ENCODE measurements at regions not wholly inside any gene's neighbourhood (a gene's known extent, or its start where the extent isn't known, plus 50 kb on each side); places are given as distances from the start of the nearest gene placed in this dataset.

DNA sequence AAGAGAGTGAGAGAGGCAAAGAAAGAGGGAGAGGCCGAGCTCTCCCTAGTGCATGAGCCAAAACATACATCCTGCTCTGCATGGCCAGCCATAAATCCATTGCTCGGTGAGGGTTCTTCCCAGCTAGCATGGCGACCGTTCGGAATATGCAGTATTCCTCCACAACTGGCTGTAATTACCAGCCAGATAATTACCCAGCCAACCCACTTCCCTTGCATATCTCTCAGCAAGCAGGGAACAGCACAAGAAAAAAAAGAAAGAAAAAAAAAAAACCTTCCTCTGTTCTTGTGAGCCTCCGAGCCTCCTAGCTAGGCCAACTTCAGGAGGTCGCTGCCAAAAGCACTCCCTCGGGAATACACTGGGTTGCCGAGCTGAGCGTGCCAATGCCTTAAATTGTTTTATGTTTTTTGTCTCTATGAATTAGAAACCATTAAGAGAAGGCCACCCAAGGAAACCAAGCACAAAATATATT is 567.9 kb downstream of the MED13L start (continued):
- no peak for TF ChIP-seq KDM5A (IDR thresholded peaks at IDR 0.05; ENCODE audit: low read length)
- TF ChIP-seq SP1 (IDR thresholded peaks at IDR 0.05; ENCODE audit: low read depth, low read length): no peak
- no peak for TF ChIP-seq KDM4A (IDR thresholded peaks at IDR 0.05; ENCODE audit: low read depth, low read length, severe bottlenecking)
- no peak for TF ChIP-seq CREB1 (IDR thresholded peaks at IDR 0.05)

All from H1 (cell line).